ENCODE measurements at regions not wholly inside any gene's neighbourhood (a gene's known extent, or its start where the extent isn't known, plus 50 kb on each side); places are given as distances from the start of the nearest gene placed in this dataset.

- DNase-seq (ENCODE audit: extremely low spot score, insufficient read length, low read depth) (no peak), FAIRE-seq (no peak)
These were observed 170.9 kb upstream of the FAM98A start for GRCh38 chr2:33770023-33770422.

- FAIRE-seq: no peak
These were observed 167.1 kb upstream of the FAM98A start for GRCh38 chr2:33766175-33766574.

GRCh38 chr2:33765122-33765521 lies 166.0 kb upstream of the FAM98A start:
- DNase-seq (ENCODE audit: extremely low spot score, insufficient read length, low read depth) (no peak), FAIRE-seq (no peak)

More at GRCh38 chr2:33766175-33766574, 167.1 kb upstream of the FAM98A start:
- DNase-seq (ENCODE audit: extremely low spot score, insufficient read length, low read depth): no peak

DNA sequence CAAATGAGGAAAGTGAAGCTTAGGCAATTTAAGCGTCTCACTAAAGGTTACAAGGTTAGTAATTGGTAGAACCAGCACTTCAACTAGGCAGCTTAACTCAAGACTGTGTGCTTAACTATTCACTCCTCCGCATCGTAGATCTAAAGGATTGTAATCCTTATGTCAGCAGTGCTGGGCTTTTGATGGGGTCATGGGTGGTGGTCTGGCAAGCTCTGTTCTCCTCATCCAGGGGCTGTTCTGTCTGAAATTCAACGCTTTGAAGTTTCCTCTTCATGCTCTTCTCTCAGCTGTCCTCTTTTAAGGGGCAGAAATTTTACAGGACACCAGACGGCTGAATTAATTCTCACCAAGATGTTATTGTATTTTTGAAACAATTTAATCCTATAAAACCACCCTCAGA lies 165.5 kb upstream of the FAM98A start:
- DNase-seq (ENCODE audit: extremely low spot score, insufficient read length, low read depth) (no peak), FAIRE-seq (no peak)

- FAIRE-seq: no peak
These were observed 164.7 kb upstream of the FAM98A start for GRCh38 chr2:33763671-33764310.

DNA sequence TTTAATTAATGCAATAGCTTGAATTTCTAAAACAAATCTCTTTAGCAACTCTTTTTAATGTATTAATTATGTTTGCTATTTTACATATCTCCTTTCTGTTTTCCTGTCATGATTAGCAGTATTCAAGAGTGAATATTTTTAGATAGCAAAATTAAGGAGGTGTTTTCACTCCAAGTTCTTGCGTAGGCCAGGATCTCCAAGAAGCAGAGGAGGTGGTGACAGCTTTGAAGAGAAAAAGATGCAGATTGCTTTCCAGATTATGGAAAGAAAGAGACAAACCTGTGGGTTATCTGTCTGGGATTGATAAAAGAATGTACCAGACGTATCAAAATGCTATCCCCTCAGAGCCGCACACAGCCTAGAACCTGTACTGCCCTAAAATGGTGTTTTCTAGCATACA lies 163.5 kb upstream of the FAM98A start:
- FAIRE-seq (no peak), DNase-seq (ENCODE audit: extremely low spot score, insufficient read length, low read depth) (no peak)

More at GRCh38 chr2:33763671-33764310, 164.7 kb upstream of the FAM98A start:
- no peak for DNase-seq (ENCODE audit: extremely low spot score, insufficient read length, low read depth)

GRCh38 chr2:33746208-33746800 lies 147.2 kb upstream of the FAM98A start:
- no peak for DNase-seq (ENCODE audit: extremely low spot score, insufficient read length, low read depth)
- FAIRE-seq: no peak

- no peak for DNase-seq (ENCODE audit: extremely low spot score, insufficient read length, low read depth)
These were observed 136.0 kb upstream of the FAM98A start for GRCh38 chr2:33735096-33735495.

GRCh38 chr2:33730804-33731203 lies 131.7 kb upstream of the FAM98A start:
- DNase-seq (ENCODE audit: extremely low spot score, insufficient read length, low read depth) (no peak), FAIRE-seq (no peak)

More at GRCh38 chr2:33735096-33735495, 136.0 kb upstream of the FAM98A start:
- FAIRE-seq: no peak

- DNase-seq (ENCODE audit: extremely low spot score, insufficient read length, low read depth) (no peak), FAIRE-seq (no peak)
These were observed 131.1 kb upstream of the FAM98A start for GRCh38 chr2:33730193-33730592.

- DNase-seq (ENCODE audit: extremely low spot score, insufficient read length, low read depth) (no peak), FAIRE-seq (no peak)
These were observed 130.3 kb upstream of the FAM98A start for GRCh38 chr2:33729353-33729752.

- FAIRE-seq (no peak), DNase-seq (ENCODE audit: extremely low spot score, insufficient read length, low read depth) (no peak)
These were observed 129.0 kb upstream of the FAM98A start for GRCh38 chr2:33728106-33728505.

DNA sequence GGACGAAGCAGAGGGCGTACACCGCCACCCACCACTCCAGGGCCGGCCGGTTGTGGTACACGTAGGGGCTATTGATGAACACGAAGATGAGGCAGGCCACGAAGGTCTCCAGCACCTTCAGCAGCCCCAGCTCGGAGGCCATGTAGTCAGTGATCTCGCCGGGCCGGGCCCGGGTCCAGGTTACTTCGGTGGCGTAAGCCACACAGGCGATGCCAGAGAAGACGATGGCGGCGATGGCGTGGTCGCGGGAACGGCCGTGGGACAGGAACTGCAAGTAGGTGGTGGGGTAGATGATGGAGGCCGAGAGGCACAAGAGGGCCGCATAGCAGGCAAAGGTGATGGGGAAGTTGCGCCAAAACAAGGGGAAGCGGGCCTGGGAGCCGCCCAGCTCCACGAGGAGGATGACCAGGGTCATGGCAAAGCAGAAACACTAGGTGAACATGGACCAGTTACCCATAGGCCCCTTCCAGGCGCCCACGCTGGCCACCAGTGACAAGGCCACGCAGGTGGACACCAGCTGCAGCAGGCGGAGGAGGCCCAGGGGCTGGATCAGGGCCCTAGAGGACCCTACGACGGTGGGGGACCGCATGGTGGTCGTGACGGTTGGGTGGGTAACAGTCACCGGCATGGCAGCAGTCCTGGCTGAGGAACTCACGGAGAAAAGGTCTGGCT lies 128.4 kb upstream of the FAM98A start:
- no peak for FAIRE-seq
- no peak for DNase-seq (ENCODE audit: extremely low spot score, insufficient read length, low read depth)

DNA sequence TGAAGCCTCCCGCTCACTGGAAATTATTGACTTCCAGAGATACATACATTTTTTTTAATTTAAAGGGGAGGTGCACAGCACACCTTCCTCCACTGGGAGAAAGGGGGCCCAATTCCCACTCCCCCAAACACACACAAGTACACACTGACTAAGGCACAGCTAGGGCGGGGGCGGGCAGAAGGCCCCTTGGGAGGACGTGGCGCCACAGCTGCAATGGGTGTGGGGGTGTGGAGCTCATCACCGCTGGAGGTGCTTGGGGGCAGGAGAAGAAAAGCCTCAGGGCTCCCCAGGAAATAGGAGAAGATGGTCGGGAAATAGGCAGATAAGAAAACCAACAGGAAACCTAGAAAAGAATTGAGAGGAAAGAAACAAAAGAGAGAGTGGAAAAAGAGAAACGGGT lies 127.3 kb upstream of the FAM98A start:
- FAIRE-seq: no peak

GRCh38 chr2:33723329-33723728 lies 124.2 kb upstream of the FAM98A start:
- DNase-seq (ENCODE audit: extremely low spot score, insufficient read length, low read depth) (no peak), FAIRE-seq (no peak)

More for the DNA sequence above, 127.3 kb upstream of the FAM98A start:
- DNase-seq (ENCODE audit: extremely low spot score, insufficient read length, low read depth): no peak

DNA sequence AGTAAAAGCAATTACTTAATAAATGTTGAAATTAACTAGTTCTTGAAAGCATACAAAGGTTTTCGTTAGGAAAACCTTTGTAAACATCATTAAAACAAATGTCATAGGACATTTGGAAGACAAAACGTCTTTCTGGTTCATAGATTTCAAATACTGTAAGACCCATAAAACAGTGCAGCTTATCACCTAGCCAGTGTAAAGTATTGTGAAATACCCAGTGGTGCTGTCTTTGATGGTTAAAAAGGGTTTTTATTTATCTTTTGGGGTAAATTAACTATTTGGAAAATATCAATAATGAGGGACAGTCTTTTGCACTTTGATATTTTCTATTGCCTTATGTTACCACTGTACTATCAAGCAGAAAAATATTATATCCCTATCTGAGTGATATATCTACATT lies 120.0 kb upstream of the FAM98A start:
- FAIRE-seq (no peak), DNase-seq (ENCODE audit: extremely low spot score, insufficient read length, low read depth) (no peak)

- FAIRE-seq (no peak), DNase-seq (ENCODE audit: extremely low spot score, insufficient read length, low read depth) (no peak)
These were observed 113.6 kb upstream of the FAM98A start for GRCh38 chr2:33712674-33713073.

- DNase-seq (ENCODE audit: extremely low spot score, insufficient read length, low read depth): no peak
- FAIRE-seq: no peak
These were observed 110.9 kb upstream of the FAM98A start for GRCh38 chr2:33709951-33710350.

DNA sequence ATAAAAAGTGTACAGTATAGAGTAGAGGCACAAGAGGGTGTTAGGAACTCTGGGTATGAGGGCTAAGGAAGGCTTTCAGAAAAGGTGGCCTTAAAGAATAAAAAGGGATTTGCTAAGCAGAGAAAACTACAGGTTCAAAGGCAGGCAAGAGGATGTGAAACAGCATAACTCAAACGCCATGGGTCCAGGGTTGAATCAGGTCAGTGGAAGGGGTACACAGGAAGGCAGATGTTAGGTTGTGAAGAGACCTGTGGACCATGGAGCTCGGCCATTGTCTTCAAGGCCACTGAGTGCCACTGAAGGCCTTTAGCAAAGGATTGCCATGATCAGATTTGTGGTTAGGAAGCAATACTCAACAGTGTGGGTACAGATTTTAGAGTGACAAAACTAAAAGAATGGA lies 108.2 kb upstream of the FAM98A start:
- DNase-seq (ENCODE audit: extremely low spot score, insufficient read length, low read depth): no peak
- no peak for FAIRE-seq

GRCh38 chr2:33706410-33706809 lies 107.3 kb upstream of the FAM98A start:
- no peak for FAIRE-seq
- DNase-seq (ENCODE audit: extremely low spot score, insufficient read length, low read depth): no peak

GRCh38 chr2:33704406-33704855 lies 105.3 kb upstream of the FAM98A start:
- FAIRE-seq (no peak), DNase-seq (ENCODE audit: extremely low spot score, insufficient read length, low read depth) (no peak)
